ENCODE measurements at regions not wholly inside any gene's neighbourhood (a gene's known extent, or its start where the extent isn't known, plus 50 kb on each side); places are given as distances from the start of the nearest gene placed in this dataset.

- Mint-ChIP-seq H3K4me3 (no peak overlapping the region), H3K4me1 (no peaks in the 10 kb centered on the region), H3K9me3 (peaks cover 19 to 81% (median 43%) of the 10 kb centered on the region in 6 donors), H3K27me3 (ENCODE audit: low read depth in 3 of 3) (peaks cover 0 to 4% (median 0%) of the 10 kb centered on the region in 3 donors), H3K36me3 (peaks cover 0 to 5% (median 5%) of the 10 kb centered on the region in 3 donors), H3K27ac (no peak overlapping the region)
- no peak for DNase-seq
These were observed 876.0 kb downstream of the EPHA3 start for GRCh38 chr3:89983449-89983848.

GRCh38 chr3:90005281-90005847 lies 897.9 kb downstream of the EPHA3 start:
- peaks cover 8 to 41% (median 33%) of the 10 kb centered on the region in 6 donors for H3K9me3 Mint-ChIP-seq
- H3K27me3 Mint-ChIP-seq (ENCODE audit: low read depth in 3 of 3) = no peaks in the 10 kb centered on the region
- peaks cover 0 to 4% (median 0%) of the 10 kb centered on the region in 3 donors for H3K36me3 Mint-ChIP-seq
- no peak for DNase-seq
- H3K27ac Mint-ChIP-seq = no peak overlapping the region
- no peak overlapping the region for H3K4me3 Mint-ChIP-seq
- no peaks in the 10 kb centered on the region for H3K4me1 Mint-ChIP-seq

DNA sequence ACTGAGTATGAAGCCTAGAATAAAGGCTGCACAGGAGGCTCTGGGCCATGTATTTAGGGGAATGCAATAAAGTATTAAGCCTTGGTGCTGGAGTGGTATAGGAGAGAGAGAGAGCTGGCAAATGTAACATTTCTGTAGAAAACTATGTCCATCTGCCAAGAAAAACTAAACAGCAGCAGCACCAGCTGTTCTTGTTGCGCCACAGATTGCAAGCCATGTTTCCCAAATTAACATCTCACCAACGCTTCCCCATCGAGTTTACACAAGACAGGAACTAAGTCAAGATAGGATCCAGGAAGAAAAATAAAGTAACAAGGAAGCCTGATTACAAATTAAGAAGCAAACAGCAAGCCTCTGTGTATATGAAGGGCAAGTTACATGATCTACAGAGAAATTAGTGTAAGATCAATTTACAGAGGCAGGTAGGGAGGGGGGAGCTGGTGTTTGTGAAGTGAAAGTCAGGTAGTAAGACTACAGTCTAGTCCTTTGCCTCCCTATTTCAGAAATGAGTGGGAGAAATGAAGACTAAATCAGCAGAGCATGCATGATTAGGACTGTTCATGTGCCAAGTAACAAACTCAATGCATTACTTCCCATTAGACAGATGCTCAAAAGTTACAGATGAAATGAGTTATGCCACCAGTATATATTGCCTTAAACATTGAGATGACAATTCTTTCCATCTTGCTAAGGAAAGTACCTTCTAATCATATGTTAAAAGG lies 900.5 kb downstream of the EPHA3 start:
- no peak overlapping the region for H3K4me3 Mint-ChIP-seq
- no peaks in the 10 kb centered on the region for H3K4me1 Mint-ChIP-seq
- no peak for DNase-seq
- H3K27me3 Mint-ChIP-seq (ENCODE audit: low read depth in 3 of 3) = no peaks in the 10 kb centered on the region
- peaks cover 0 to 4% (median 0%) of the 10 kb centered on the region in 3 donors for H3K36me3 Mint-ChIP-seq
- H3K27ac Mint-ChIP-seq = no peak overlapping the region
- peaks cover 7 to 44% (median 33%) of the 10 kb centered on the region in 6 donors for H3K9me3 Mint-ChIP-seq

- no peak overlapping the region for H3K4me3 Mint-ChIP-seq
- no peak overlapping the region for H3K27ac Mint-ChIP-seq
- H3K36me3 Mint-ChIP-seq = peaks cover 0 to 4% (median 0%) of the 10 kb centered on the region in 3 donors
- no peaks in the 10 kb centered on the region for H3K4me1 Mint-ChIP-seq
- DNase-seq = no peak
- peaks cover 6 to 39% (median 29%) of the 10 kb centered on the region in 6 donors for H3K9me3 Mint-ChIP-seq
- H3K27me3 Mint-ChIP-seq (ENCODE audit: low read depth in 3 of 3) = no peaks in the 10 kb centered on the region
These were observed 902.9 kb downstream of the EPHA3 start for GRCh38 chr3:90010341-90010740.

GRCh38 chr3:90011131-90011530 lies 903.7 kb downstream of the EPHA3 start:
- Mint-ChIP-seq H3K27me3 (ENCODE audit: low read depth in 3 of 3) (no peaks in the 10 kb centered on the region), H3K27ac (no peak overlapping the region), H3K36me3 (peaks cover 0 to 4% (median 0%) of the 10 kb centered on the region in 3 donors), H3K4me3 (no peak overlapping the region), H3K9me3 (peaks cover 6 to 32% (median 23%) of the 10 kb centered on the region in 6 donors), H3K4me1 (no peaks in the 10 kb centered on the region)
- no peak for DNase-seq

- no peaks in the 10 kb centered on the region for H3K4me1 Mint-ChIP-seq
- no peaks in the 10 kb centered on the region for H3K27me3 Mint-ChIP-seq (ENCODE audit: low read depth in 3 of 3)
- peaks cover 6 to 32% (median 24%) of the 10 kb centered on the region in 6 donors for H3K9me3 Mint-ChIP-seq
- DNase-seq = no peak
- H3K4me3 Mint-ChIP-seq = no peak overlapping the region
- H3K36me3 Mint-ChIP-seq = peaks cover 0 to 4% (median 0%) of the 10 kb centered on the region in 3 donors
- no peak overlapping the region for H3K27ac Mint-ChIP-seq
These were observed 904.2 kb downstream of the EPHA3 start for GRCh38 chr3:90011596-90011995.

GRCh38 chr3:90011996-90012395 lies 904.6 kb downstream of the EPHA3 start:
- Mint-ChIP-seq H3K9me3 (peaks cover 6 to 30% (median 23%) of the 10 kb centered on the region in 6 donors), H3K36me3 (peaks cover 0 to 4% (median 0%) of the 10 kb centered on the region in 3 donors), H3K27me3 (ENCODE audit: low read depth in 3 of 3) (no peaks in the 10 kb centered on the region), H3K4me3 (no peak overlapping the region), H3K4me1 (no peaks in the 10 kb centered on the region), H3K27ac (no peak overlapping the region)
- DNase-seq = no peak

- Mint-ChIP-seq H3K27ac (no peak overlapping the region), H3K36me3 (no peaks in the 10 kb centered on the region), H3K4me3 (no peak overlapping the region), H3K9me3 (peaks cover 7 to 26% (median 16%) of the 10 kb centered on the region in 6 donors), H3K27me3 (ENCODE audit: low read depth in 3 of 3) (no peaks in the 10 kb centered on the region), H3K4me1 (no peaks in the 10 kb centered on the region)
- DNase-seq = no peak
These were observed 908.4 kb downstream of the EPHA3 start for GRCh38 chr3:90015688-90016356.

GRCh38 chr3:90016555-90016954 lies 909.1 kb downstream of the EPHA3 start:
- H3K4me1 Mint-ChIP-seq = no peaks in the 10 kb centered on the region
- peaks cover 8 to 26% (median 13%) of the 10 kb centered on the region in 6 donors for H3K9me3 Mint-ChIP-seq
- no peaks in the 10 kb centered on the region for H3K27me3 Mint-ChIP-seq (ENCODE audit: low read depth in 3 of 3)
- no peak overlapping the region for H3K27ac Mint-ChIP-seq
- H3K36me3 Mint-ChIP-seq = no peaks in the 10 kb centered on the region
- no peak overlapping the region for H3K4me3 Mint-ChIP-seq
- no peak for DNase-seq

DNA sequence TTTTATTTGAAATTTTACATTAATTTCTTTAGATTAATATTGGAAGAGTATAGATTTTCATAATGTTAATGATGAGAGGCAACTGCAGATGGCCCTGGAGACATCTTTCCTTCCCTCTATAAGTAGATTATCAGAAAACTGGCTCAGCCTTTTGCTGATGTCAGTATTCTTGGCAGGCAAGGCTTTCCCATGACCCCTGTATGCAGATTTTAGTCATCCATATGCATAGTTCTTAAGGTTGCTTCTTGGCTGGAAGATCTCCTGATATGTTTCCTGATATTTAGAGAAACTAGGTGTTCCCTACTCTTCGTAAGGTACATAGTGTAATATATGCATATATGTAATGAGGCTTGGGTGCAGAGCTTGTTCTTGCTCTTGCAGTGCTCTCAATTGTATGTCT lies 911.4 kb downstream of the EPHA3 start:
- Mint-ChIP-seq H3K4me3 (no peak overlapping the region), H3K27ac (no peak overlapping the region), H3K27me3 (ENCODE audit: low read depth in 3 of 3) (no peaks in the 10 kb centered on the region), H3K36me3 (no peaks in the 10 kb centered on the region), H3K9me3 (peaks cover 10 to 30% (median 22%) of the 10 kb centered on the region in 6 donors), H3K4me1 (no peaks in the 10 kb centered on the region)
- DNase-seq = no peak

DNA sequence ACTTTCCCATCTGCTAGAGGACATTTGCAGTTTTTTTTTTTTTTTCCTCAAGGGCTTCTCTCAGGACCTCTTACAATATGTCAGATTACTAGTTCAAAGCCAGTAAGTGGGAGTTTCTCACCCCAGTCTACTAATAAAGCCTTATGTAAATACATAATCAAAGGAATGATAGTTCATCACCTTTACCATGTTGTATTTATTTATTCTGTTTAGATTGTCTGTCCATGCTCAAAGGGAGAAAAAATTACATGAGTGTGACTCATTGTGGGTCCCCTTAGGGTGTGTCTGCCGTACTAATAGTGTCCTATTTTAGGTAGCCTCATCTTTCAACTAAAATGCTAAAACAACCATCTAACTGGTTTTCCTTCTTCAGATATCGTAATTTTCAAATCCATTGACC lies 917.6 kb downstream of the EPHA3 start:
- Mint-ChIP-seq H3K36me3 (no peaks in the 10 kb centered on the region), H3K9me3 (peaks cover 13 to 41% (median 33%) of the 10 kb centered on the region in 6 donors), H3K27me3 (ENCODE audit: low read depth in 3 of 3) (peaks cover 0 to 2% (median 0%) of the 10 kb centered on the region in 3 donors), H3K27ac (no peak overlapping the region), H3K4me3 (no peak overlapping the region), H3K4me1 (no peaks in the 10 kb centered on the region)
- no peak for DNase-seq

- Mint-ChIP-seq H3K27me3 (ENCODE audit: low read depth in 3 of 3) (peaks cover 0 to 2% (median 0%) of the 10 kb centered on the region in 3 donors), H3K27ac (no peak overlapping the region), H3K9me3 (peaks cover 11 to 35% (median 31%) of the 10 kb centered on the region in 6 donors), H3K36me3 (no peaks in the 10 kb centered on the region), H3K4me3 (no peak overlapping the region), H3K4me1 (no peaks in the 10 kb centered on the region)
- DNase-seq = no peak
These were observed 919.0 kb downstream of the EPHA3 start for GRCh38 chr3:90026406-90026805.

- H3K36me3 Mint-ChIP-seq = no peaks in the 10 kb centered on the region
- H3K27ac Mint-ChIP-seq = no peak overlapping the region
- H3K27me3 Mint-ChIP-seq (ENCODE audit: low read depth in 3 of 3) = peaks cover 0 to 2% (median 0%) of the 10 kb centered on the region in 3 donors
- DNase-seq = no peak
- peaks cover 6 to 40% (median 21%) of the 10 kb centered on the region in 6 donors for H3K9me3 Mint-ChIP-seq
- no peaks in the 10 kb centered on the region for H3K4me1 Mint-ChIP-seq
- no peak overlapping the region for H3K4me3 Mint-ChIP-seq
These were observed 923.7 kb downstream of the EPHA3 start for GRCh38 chr3:90031121-90031520.

- Mint-ChIP-seq H3K9me3 (peaks cover 11 to 49% (median 20%) of the 10 kb centered on the region in 6 donors), H3K36me3 (no peaks in the 10 kb centered on the region), H3K4me1 (no peaks in the 10 kb centered on the region), H3K4me3 (no peak overlapping the region), H3K27ac (no peak overlapping the region), H3K27me3 (ENCODE audit: low read depth in 3 of 3) (peaks cover 0 to 1% (median 0%) of the 10 kb centered on the region in 3 donors)
- DNase-seq = no peak
These were observed 925.7 kb downstream of the EPHA3 start for GRCh38 chr3:90032980-90033641.

Measured in immature natural killer cell (primary cell).